ENCODE measurements at regions not wholly inside any gene's neighbourhood (a gene's known extent, or its start where the extent isn't known, plus 50 kb on each side); places are given as distances from the start of the nearest gene placed in this dataset.

DNA sequence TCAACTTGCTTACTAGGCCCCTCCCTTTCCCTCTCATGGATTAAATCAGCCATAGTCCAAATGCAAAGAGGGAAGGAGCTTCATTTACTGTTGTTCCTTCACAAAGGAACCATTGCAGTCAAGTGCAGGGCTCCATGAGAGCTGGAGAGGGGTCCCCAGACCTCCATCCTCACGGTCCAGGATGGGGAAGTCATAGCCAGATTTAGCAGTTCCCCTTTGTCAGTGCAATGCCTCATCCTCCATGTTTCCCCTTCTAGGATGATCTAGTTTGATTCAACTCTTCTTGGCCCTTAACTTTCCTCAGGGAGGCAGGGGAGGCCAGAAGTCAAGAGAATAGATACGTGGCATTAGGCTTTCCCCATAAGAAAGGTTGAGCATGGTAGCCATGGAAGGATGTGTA is 66.5 kb upstream of the FUCA2 start:
- Histone ChIP-seq H3K79me2 (ENCODE audit: insufficient read depth, low read length) (no peaks in the 10 kb centered on the region), H3K4me2 (ENCODE audit: insufficient read depth, low read length) (no peak overlapping the region), H3K9me3 (ENCODE audit: low read depth, low read length) (no peaks in the 10 kb centered on the region), H3K27ac (ENCODE audit: low read depth, low read length) (no peak overlapping the region), H3K4me3 (ENCODE audit: insufficient read depth, low read length) (no peak overlapping the region), H4K20me1 (ENCODE audit: insufficient read depth, low read length) (no peaks in the 10 kb centered on the region), H2AFZ (ENCODE audit: low read length) (no peak overlapping the region), H3K4me1 (ENCODE audit: insufficient read depth, low read length) (peaks cover 23% of the 10 kb centered on the region), H3K36me3 (ENCODE audit: insufficient read depth, low read length) (no peaks in the 10 kb centered on the region), H3K27me3 (ENCODE audit: insufficient read depth, low read length) (no peaks in the 10 kb centered on the region)
- TF ChIP-seq, protein P1, sequence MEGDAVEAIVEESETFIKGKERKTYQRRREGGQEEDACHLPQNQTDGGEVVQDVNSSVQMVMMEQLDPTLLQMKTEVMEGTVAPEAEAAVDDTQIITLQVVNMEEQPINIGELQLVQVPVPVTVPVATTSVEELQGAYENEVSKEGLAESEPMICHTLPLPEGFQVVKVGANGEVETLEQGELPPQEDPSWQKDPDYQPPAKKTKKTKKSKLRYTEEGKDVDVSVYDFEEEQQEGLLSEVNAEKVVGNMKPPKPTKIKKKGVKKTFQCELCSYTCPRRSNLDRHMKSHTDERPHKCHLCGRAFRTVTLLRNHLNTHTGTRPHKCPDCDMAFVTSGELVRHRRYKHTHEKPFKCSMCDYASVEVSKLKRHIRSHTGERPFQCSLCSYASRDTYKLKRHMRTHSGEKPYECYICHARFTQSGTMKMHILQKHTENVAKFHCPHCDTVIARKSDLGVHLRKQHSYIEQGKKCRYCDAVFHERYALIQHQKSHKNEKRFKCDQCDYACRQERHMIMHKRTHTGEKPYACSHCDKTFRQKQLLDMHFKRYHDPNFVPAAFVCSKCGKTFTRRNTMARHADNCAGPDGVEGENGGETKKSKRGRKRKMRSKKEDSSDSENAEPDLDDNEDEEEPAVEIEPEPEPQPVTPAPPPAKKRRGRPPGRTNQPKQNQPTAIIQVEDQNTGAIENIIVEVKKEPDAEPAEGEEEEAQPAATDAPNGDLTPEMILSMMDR (IDR thresholded peaks at IDR 0.05; ENCODE audit: extremely low read depth, low read depth, low read length), result no peak
- DNase-seq (ENCODE audit: insufficient read length, low spot score, missing footprints), result no peak

DNA sequence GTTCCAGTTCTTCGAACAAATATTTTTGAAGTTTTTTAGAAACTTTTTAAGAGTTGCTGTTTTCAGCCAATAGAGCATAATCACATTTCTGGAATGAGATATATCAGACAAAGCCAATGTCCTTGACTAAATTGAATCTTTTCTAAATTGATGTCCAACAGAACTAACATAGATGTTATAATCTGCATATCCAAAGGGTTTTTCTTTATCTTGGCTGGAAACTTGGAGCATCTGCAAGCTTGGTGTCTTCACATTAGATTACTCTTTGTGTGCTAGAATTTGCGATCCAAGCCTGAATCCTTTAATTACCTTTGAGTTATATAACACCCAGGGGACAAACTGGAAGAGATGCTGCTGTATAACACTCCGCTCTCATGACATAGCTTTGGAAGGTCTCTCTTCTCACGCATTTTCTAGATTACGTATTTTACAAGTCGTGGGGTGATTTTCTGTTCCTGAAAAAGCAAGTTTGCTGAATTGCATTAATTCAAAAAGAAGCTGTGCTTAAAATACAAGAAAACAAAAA is 64.4 kb upstream of the FUCA2 start:
- Histone ChIP-seq H3K9me3 (ENCODE audit: low read depth, low read length) (no peaks in the 10 kb centered on the region), H3K4me3 (ENCODE audit: insufficient read depth, low read length) (no peak overlapping the region), H3K36me3 (ENCODE audit: insufficient read depth, low read length) (no peaks in the 10 kb centered on the region), H2AFZ (ENCODE audit: low read length) (peak overlapping the region; percentile 49), H4K20me1 (ENCODE audit: insufficient read depth, low read length) (no peaks in the 10 kb centered on the region), H3K79me2 (ENCODE audit: insufficient read depth, low read length) (no peaks in the 10 kb centered on the region), H3K27me3 (ENCODE audit: insufficient read depth, low read length) (no peaks in the 10 kb centered on the region), H3K4me1 (ENCODE audit: insufficient read depth, low read length) (peaks cover 13% of the 10 kb centered on the region), H3K4me2 (ENCODE audit: insufficient read depth, low read length) (peak overlapping the region; percentile 15), H3K27ac (ENCODE audit: low read depth, low read length) (peak overlapping the region; percentile 7)
- TF ChIP-seq, protein P1 (IDR thresholded peaks at IDR 0.05; ENCODE audit: extremely low read depth, low read depth, low read length), result no peak
- DNase-seq (ENCODE audit: insufficient read length, low spot score, missing footprints), result no peak

DNA sequence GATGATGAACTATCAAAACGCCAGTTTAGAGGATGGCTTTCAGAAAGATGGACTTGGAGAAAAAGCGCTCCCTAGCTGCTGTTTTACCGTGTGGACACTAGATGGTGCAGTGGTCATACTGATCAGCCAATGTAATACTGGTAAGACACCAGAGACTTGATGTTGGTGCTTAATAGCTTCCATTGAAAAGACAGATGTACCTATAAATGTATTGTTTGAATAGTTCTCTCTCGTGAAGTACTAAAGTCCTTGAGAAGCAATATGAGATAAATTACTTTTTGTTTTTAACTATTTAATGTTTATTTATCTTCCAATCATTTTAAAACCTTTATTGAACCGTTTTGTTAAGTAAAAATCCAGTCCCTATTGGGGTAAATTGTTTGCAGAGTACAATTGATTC is 63.9 kb upstream of the FUCA2 start:
- H3K4me2 ChIP-seq (ENCODE audit: insufficient read depth, low read length), result peak overlapping the region; percentile 50
- peaks cover 13% of the 10 kb centered on the region for H3K4me1 ChIP-seq (ENCODE audit: insufficient read depth, low read length)
- no peak overlapping the region for H3K27ac ChIP-seq (ENCODE audit: low read depth, low read length)
- H2AFZ ChIP-seq (ENCODE audit: low read length), result no peak overlapping the region
- H3K79me2 ChIP-seq (ENCODE audit: insufficient read depth, low read length), result peaks cover under 1% of the 10 kb centered on the region
- no peak overlapping the region for H3K4me3 ChIP-seq (ENCODE audit: insufficient read depth, low read length)
- TF ChIP-seq, protein P1 (IDR thresholded peaks at IDR 0.05; ENCODE audit: extremely low read depth, low read depth, low read length), result peak; percentile 86
- no peaks in the 10 kb centered on the region for H3K36me3 ChIP-seq (ENCODE audit: insufficient read depth, low read length)
- no peaks in the 10 kb centered on the region for H3K9me3 ChIP-seq (ENCODE audit: low read depth, low read length)
- no peaks in the 10 kb centered on the region for H4K20me1 ChIP-seq (ENCODE audit: insufficient read depth, low read length)
- no peaks in the 10 kb centered on the region for H3K27me3 ChIP-seq (ENCODE audit: insufficient read depth, low read length)
- peak; percentile 87 for DNase-seq (ENCODE audit: insufficient read length, low spot score, missing footprints)

DNA sequence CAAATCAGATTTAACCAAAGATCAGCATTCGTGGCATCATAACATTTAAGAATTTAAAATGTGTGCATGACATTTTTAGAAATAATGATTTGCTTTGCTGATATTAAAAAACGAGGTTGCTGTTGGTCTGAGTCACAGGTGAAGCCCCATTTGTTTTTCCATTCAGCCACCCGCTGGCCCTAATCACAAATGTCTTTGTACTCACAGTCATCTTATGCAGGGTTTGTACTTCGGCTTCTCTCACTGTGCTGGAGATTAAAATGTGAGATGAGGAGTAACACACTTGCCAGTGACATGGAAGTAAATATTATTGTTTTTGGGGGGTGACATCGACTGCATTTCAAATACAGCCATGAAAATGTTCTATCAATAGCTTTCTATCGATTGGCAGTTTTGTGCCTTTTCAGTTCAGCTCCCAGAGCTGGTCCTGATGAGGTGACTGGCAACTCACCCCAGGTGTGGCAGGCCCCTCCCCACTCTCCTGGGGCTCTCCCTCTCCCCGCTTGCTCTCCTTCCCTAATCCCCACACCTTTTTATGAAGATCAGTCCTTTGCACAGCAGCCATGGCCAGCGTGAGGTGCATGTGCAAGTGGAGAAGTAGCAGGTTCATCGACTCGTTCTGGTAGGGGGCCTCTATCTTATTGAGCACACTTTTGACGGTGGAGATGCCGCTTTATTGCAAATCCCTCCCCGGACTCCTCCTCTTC is 58.8 kb upstream of the FUCA2 start:
- no peak overlapping the region for H2AFZ ChIP-seq (ENCODE audit: low read length)
- no peaks in the 10 kb centered on the region for H3K27me3 ChIP-seq (ENCODE audit: insufficient read depth, low read length)
- no peaks in the 10 kb centered on the region for H3K36me3 ChIP-seq (ENCODE audit: insufficient read depth, low read length)
- H3K4me2 ChIP-seq (ENCODE audit: insufficient read depth, low read length), result no peak overlapping the region
- no peak overlapping the region for H3K4me3 ChIP-seq (ENCODE audit: insufficient read depth, low read length)
- no peaks in the 10 kb centered on the region for H3K9me3 ChIP-seq (ENCODE audit: low read depth, low read length)
- TF ChIP-seq, protein P1 (IDR thresholded peaks at IDR 0.05; ENCODE audit: extremely low read depth, low read depth, low read length), result no peak
- peaks cover 2% of the 10 kb centered on the region for H3K79me2 ChIP-seq (ENCODE audit: insufficient read depth, low read length)
- no peaks in the 10 kb centered on the region for H4K20me1 ChIP-seq (ENCODE audit: insufficient read depth, low read length)
- no peak for DNase-seq (ENCODE audit: insufficient read length, low spot score, missing footprints)
- no peaks in the 10 kb centered on the region for H3K4me1 ChIP-seq (ENCODE audit: insufficient read depth, low read length)
- no peak overlapping the region for H3K27ac ChIP-seq (ENCODE audit: low read depth, low read length)

Measured in osteoblast (primary cell).